Globus pallidus (tissue), 1 donor: ENCODE measurements at regions not wholly inside any gene's neighbourhood (a gene's known extent, or its start where the extent isn't known, plus 50 kb on each side); places are given as distances from the start of the nearest gene placed in this dataset.
"Not testable (repeated sequence)": the region's sequence is repeated elsewhere in the genome, so short reads cannot be mapped to it uniquely, and the experiment has no call there.

Experiments used
- DNase-seq: peaks from one replicate; pipeline ENCODE4 v3.0.0-alpha.2; 2015; ENCODE audit warnings: low spot score

DNA sequence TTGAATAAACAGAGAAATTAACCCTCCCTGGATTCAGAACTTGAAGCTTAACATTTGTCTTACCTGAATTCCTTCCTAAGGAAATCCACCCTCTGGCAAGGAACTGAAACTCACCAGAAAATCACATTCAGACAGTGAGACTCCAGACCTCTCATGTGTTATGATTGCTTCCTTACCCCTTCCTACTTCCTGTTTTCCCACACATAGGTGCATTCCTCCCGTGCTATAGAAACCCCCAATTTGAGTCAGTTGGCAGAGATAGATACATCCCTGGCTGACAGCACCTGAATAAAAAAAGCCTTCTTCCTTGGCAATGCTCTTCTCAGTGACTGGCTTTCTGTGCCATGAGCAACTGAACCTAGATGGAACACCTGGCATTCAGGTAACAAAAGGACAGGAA, 157.0 kb upstream of the SMIM31 start:
- no peak for DNase-seq

- no peak for DNase-seq
Measured at GRCh38 chr4:164601653-164602052, 152.3 kb upstream of the SMIM31 start.

DNA sequence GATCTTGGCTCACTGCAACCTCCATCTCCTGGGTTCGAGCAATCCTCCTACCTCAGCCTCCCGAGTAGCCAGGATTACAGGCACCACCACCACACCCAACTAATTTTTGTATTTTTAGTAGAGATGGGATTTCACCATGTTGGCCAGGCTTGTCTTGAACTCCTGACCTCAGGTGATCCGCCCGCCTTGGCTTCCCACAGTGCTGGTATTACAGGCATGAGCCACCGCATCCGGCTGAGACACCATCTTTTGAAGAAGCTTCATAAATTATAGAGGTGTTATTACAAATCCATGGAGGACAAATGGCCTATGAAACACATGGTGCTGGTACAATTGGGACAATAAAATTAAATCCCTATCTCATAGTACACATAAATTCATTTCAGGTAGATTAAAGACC, 148.1 kb upstream of the SMIM31 start:
- DNase-seq = not testable (repeated sequence)

- DNase-seq = no peak
Measured at GRCh38 chr4:164606478-164606877, 147.5 kb upstream of the SMIM31 start.

GRCh38 chr4:164613256-164613655, 140.7 kb upstream of the SMIM31 start:
- DNase-seq = no peak

- no peak for DNase-seq
Measured at GRCh38 chr4:164613792-164614191, 140.1 kb upstream of the SMIM31 start.

- no peak for DNase-seq
Measured at GRCh38 chr4:164614329-164614728, 139.6 kb upstream of the SMIM31 start.

DNA sequence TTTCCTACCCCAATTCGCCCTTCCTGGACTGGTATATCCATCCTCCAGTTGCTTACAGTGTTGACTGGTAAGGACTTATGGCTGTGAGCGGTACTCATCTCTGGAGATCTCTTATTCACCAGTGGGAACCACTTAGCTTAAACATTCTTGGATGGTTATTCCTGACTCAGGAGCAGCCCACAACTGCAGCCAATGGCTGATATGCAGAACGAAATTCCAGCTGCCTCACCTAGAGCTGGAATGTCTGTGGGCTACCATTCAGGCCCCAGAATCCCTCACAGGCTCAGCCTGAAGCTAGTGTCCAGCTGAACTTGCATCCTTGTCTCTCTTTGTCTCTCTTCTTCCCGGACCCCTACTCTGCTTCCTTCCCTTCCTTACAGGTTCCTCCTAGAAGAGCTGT, 138.9 kb upstream of the SMIM31 start:
- DNase-seq = no peak

DNA sequence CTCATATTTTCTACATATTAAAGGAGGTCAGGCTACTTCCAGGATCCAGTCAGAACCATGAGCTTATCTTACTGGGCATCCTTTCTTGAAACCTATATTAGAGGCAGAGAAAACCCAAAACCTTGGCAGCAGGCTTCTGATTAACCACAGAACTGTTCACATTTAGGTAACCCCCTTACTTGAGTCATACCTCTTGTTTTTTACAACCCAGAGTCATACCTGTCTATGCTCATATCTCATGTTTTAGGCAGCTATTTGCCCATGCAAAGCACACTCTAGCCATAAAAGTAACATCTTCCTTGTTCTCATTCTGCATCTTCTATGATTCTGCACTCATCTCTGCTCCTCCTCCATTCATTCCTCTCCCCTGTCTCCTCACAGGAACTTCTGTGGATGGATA, 138.0 kb upstream of the SMIM31 start:
- DNase-seq = no peak

GRCh38 chr4:164616961-164617360, 137.0 kb upstream of the SMIM31 start:
- no peak for DNase-seq

DNA sequence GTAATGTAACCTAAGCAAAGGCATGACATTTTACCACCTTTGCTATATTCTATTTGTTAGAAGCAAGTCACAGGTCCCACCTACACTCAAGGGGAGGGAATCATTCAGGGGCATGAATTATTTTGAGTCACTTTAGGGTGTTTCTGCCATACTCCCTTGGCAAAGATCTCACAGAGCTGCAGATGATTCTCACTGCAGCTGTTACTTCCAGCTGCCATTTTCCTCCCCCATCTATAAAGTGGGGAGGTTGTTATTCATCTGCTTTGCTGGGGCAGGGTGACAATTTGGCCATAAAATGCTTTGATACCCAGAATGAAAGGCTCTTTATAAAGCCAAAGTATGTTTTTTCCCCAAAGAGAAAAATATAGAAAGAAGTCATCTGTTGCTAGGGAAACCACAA, 136.5 kb upstream of the SMIM31 start:
- no peak for DNase-seq

GRCh38 chr4:164617911-164618310, 136.0 kb upstream of the SMIM31 start:
- peak; percentile 1 for DNase-seq

GRCh38 chr4:164621886-164622521, 131.9 kb upstream of the SMIM31 start:
- no peak for DNase-seq

DNA sequence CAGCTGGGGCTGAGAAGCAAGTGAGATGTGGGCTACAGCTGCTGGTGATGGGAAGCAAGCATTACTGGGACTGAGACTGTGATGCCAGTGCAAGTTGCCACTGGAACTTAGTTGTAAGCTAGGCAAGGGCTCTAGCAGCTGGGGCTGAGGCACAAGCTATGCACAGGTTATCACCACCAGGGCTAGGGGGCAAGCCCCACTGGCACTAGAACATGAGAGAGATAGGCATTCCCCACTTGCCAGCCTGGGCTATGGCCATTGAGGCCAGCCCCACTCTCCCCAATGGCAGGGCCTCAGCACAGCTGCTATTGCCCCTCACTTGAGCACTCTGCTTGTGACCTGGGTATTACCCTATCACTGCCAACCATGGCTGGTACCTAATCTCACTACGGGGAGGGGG, 130.8 kb upstream of the SMIM31 start:
- no peak for DNase-seq

GRCh38 chr4:164639001-164639400, 114.9 kb upstream of the SMIM31 start:
- DNase-seq = no peak

- DNase-seq = no peak
Measured at GRCh38 chr4:164648151-164648848, 105.6 kb upstream of the SMIM31 start.

DNA sequence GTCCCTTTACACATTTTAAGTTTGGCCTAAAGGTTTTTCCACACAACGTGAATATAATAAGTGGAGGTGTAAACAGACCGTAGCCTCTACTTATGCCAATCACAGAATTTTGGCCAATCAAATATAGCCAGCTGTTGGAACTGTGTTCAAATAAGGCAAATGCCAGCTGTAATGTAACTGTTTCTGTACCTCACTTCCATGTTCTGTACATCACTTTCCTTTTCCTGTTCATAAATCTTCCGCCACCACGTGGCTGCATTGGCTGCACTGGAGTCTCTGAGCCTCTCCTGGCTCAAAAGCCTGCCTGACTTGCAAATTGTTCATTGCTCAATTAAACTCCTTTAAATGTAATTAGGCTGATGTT, 105.1 kb upstream of the SMIM31 start:
- no peak for DNase-seq

GRCh38 chr4:164659765-164660164, 94.2 kb upstream of the SMIM31 start:
- DNase-seq = no peak

- DNase-seq = not testable (repeated sequence)
Measured at GRCh38 chr4:164676152-164676551, 77.8 kb upstream of the SMIM31 start.

GRCh38 chr4:164683040-164683439, 70.9 kb upstream of the SMIM31 start:
- DNase-seq = no peak

DNA sequence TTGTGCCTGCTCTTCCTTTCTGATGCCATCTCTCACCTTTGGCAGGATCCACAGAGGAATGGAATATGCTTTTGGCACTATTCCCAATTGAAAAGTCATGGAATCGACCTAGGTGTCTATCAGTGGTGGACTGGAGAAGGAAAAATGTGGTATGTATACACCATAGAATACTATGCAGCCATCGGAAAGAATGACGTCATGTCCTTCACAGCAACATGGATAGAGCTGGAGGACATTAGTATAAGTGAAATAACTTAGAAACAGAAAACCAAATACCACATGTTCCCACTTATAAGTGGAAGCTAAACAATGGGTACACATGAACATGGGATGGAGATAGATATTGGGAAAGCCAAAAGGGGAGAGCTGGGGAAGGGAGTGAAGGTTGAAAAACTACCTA, 58.3 kb upstream of the SMIM31 start:
- DNase-seq = no peak

DNA sequence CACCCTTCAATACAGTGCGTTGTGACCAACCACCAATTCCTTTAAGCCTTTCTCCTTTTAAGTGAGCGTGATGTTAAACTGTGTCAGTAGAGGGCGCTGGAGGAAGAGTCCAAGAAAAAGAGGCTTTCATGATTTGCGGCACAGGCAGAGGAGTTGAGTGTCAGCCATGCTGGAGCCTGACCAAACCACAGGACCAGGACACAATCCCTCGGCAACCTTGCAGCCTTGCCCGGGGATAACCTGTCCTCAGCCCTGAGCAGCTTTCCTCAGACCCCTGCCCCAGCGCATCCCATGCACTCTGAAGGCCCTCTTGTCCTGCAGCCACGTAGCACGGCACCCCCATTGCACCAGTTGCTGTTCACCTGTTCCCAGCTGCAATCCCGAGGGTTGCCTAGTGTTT, 53.5 kb upstream of the SMIM31 start:
- DNase-seq = peak; percentile 65

GRCh38 chr4:164701665-164702064, 52.3 kb upstream of the SMIM31 start:
- DNase-seq = no peak
